ENCODE measurements at regions not wholly inside any gene's neighbourhood (a gene's known extent, or its start where the extent isn't known, plus 50 kb on each side); places are given as distances from the start of the nearest gene placed in this dataset.

DNA sequence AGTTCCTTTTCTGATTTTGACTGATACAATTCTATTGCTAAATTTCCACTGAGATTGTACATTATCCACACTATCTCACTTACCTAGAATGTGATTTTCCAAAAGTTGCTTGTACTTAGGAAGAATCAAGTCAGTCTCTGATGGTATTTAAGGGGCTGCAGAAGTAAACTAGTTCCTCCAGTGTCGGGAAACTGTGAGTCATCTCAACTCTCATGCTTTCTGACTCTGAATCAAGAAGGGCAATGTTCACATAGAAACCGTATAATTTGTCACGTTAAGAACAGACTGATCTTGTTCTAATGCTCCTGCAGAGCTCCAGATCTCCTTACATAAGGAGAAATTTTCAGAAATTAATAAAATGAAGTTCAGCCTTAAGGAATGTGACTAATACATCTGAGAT, 369.3 kb downstream of the KLF5 start:
- TF ChIP-seq, protein P1, sequence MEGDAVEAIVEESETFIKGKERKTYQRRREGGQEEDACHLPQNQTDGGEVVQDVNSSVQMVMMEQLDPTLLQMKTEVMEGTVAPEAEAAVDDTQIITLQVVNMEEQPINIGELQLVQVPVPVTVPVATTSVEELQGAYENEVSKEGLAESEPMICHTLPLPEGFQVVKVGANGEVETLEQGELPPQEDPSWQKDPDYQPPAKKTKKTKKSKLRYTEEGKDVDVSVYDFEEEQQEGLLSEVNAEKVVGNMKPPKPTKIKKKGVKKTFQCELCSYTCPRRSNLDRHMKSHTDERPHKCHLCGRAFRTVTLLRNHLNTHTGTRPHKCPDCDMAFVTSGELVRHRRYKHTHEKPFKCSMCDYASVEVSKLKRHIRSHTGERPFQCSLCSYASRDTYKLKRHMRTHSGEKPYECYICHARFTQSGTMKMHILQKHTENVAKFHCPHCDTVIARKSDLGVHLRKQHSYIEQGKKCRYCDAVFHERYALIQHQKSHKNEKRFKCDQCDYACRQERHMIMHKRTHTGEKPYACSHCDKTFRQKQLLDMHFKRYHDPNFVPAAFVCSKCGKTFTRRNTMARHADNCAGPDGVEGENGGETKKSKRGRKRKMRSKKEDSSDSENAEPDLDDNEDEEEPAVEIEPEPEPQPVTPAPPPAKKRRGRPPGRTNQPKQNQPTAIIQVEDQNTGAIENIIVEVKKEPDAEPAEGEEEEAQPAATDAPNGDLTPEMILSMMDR (IDR thresholded peaks at IDR 0.05; ENCODE audit: low read length), result no peak
- no peak for TF ChIP-seq EZH2 (IDR thresholded peaks at IDR 0.05; ENCODE audit: borderline replicate concordance, low read length)
